Fibroblast of pulmonary artery (primary cell): ENCODE measurements at regions not wholly inside any gene's neighbourhood (a gene's known extent, or its start where the extent isn't known, plus 50 kb on each side); places are given as distances from the start of the nearest gene placed in this dataset.
A peak's percentile ranks its signal among the peaks of the same experiment; 100 is the strongest.

Experiments used
- DNase-seq: peaks from one replicate; pipeline ENCODE4 v3.0.0-alpha.2; 2010; ENCODE audit warnings: low read depth
- H3K4me3 ChIP-seq: replicated peaks from 2 replicates; pipeline ENCODE4 v1.5.1; 2011; ENCODE audit warnings: low read depth, mild to moderate bottlenecking, control low read depth, low read length, moderate library complexity
- CTCF ChIP-seq: IDR thresholded peaks from 2 replicates; pipeline ENCODE4 v1.5.1; 2011; ENCODE audit warnings: mild to moderate bottlenecking, control low read depth, low read length, inconsistent platforms; ENCODE audit errors: missing control alignments

DNA sequence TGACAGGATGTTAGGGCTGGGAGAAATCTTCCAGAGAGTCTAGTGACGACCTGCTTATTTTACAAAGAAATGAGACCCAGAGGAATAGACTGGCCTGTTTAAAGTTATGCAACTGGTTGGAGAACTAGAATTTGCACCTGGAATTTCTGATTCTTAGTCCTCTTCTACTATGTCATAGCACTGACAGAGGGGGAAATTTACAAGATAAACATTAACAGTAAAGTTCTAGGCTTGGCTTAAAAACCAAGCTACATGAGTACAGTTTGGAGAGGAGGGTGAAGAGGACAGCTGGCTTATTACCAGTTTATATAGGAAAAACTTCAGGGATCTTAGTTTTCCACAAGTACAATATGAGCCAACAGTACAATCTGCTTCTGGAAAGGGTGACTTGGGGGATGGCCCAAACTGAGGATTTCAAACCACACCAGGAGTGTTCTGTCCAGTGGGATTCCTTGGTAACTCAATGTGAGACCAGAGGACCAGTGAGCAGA lies 269.6 kb downstream of the CD109 start:
- no peak for DNase-seq
- no peak overlapping the region for H3K4me3 ChIP-seq
- TF ChIP-seq CTCF: no peak

DNA sequence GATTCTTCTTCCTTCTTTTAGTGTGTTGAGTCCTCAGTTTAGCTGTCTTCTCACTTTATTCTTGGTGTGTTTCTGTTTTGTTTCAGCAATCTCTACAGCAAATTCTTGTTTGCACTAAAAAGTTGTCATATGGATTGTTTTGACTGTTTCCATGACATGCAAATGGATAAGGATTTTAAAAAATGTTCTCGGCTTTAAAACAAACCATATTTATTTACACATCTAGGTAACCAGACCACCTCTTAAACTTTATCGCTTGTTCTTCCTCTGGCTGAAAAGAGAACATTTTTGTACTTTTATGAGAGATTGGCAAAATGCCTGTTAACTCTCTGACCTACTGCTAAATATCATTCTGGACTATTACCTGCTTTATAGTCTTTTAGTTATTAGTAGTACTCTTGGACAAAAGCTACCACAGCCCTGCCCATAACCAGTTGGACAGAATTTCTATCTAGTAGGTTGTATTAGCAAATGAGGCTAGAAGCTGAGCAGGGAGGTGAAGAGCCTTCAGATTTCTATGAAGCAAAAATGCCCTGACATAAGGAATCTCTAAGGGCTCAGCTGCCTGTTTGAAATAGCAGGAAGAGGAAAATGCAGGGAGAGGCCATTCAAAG lies 268.3 kb downstream of the CD109 start:
- no peak for TF ChIP-seq CTCF
- H3K4me3 ChIP-seq: no peak overlapping the region

GRCh38 chr6:73962884-73963283 lies 266.9 kb downstream of the CD109 start:
- TF ChIP-seq CTCF: no peak
- no peak overlapping the region for H3K4me3 ChIP-seq
- no peak for DNase-seq

More for the DNA sequence above, 268.3 kb downstream of the CD109 start:
- DNase-seq: peak; percentile 7

- H3K4me3 ChIP-seq: no peak overlapping the region
- TF ChIP-seq CTCF: no peak
- no peak for DNase-seq
These were observed 260.3 kb downstream of the CD109 start for GRCh38 chr6:73956305-73956704.

DNA sequence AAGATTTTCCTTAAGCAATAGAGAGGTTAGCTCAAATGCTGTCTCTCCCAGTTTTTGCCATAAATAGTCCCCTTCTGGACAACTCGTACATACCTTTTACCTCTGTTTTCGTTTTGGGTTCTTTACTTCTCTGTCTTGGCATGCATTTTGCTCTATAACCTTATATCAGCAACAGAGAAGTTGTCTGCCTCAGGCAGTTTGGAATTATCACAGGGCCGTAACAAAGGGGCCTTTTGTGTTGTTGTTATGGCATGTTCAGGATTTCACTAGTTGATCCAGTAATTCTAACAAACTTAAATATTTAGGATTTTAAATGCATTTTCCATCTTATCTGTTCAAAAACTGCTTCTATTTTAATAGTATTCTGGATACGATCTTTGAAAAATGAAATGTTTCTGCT lies 259.8 kb downstream of the CD109 start:
- no peak for DNase-seq
- H3K4me3 ChIP-seq: no peak overlapping the region
- TF ChIP-seq CTCF: no peak

- no peak overlapping the region for H3K4me3 ChIP-seq
- no peak for DNase-seq
- TF ChIP-seq CTCF: no peak
These were observed 258.9 kb downstream of the CD109 start for GRCh38 chr6:73954881-73955280.

- TF ChIP-seq CTCF: no peak
- H3K4me3 ChIP-seq: no peak overlapping the region
- peak; percentile 40 for DNase-seq
These were observed 255.2 kb downstream of the CD109 start for GRCh38 chr6:73951183-73951582.
